IPS DF 4.7 (cell line): ENCODE measurements at regions not wholly inside any gene's neighbourhood (a gene's known extent, or its start where the extent isn't known, plus 50 kb on each side); places are given as distances from the start of the nearest gene placed in this dataset.
"Not testable (repeated sequence)": the region's sequence is repeated elsewhere in the genome, so short reads cannot be mapped to it uniquely, and the experiment has no call there.

ENCODE experiments used
- DNase-seq: peaks from one replicate; pipeline ENCODE4 v3.0.0-alpha.2; 2013; ENCODE audit warnings: low spot score; ENCODE audit errors: extremely low read depth

GRCh38 chr9:109665736-109666135 lies 114.3 kb upstream of the PALM2AKAP2 start:
- not testable (repeated sequence) for DNase-seq

- no peak for DNase-seq
Measured at GRCh38 chr9:109681301-109681700, 98.7 kb upstream of the PALM2AKAP2 start.

- DNase-seq, result no peak
Measured at GRCh38 chr9:109682227-109682626, 97.8 kb upstream of the PALM2AKAP2 start.

DNA sequence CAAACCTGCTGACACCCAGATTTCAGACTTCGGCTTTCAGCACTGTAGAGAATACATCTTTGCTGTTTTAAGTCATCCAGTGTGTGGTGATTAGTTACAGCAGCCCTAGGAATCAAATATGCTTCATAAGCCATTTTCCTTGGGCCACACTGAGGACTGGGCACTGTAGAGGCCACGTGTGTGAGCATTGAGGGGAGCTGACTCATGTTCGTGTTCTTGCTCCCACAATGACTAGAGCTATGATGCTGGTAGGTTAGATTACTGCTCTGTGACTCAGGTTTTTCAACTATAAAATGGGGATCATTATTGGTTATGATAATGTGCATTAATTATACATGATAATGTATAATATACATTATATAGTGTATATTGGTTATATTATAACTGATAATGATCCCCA lies 96.5 kb upstream of the PALM2AKAP2 start:
- DNase-seq, result no peak

DNA sequence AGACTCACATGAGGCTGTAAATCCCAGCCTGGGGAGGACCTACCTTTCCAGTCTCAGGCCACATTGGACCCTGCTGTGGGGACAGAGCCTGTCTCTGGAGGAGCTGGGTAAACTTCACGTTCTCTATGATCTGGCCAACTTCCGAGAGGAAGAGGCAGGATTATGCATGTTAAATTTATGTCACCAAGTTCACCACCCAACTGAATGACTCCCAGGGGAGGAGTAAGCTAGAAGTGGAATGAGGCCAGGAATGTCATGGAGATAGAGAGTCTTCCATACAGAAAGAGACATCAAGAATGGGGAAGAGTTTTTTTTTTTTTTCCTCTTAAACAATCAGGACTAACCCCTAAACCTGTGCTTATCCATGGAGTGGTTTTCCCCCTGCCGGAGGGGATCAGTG lies 90.3 kb upstream of the PALM2AKAP2 start:
- no peak for DNase-seq

GRCh38 chr9:109699019-109699418 lies 81.0 kb upstream of the PALM2AKAP2 start:
- DNase-seq, result no peak

DNA sequence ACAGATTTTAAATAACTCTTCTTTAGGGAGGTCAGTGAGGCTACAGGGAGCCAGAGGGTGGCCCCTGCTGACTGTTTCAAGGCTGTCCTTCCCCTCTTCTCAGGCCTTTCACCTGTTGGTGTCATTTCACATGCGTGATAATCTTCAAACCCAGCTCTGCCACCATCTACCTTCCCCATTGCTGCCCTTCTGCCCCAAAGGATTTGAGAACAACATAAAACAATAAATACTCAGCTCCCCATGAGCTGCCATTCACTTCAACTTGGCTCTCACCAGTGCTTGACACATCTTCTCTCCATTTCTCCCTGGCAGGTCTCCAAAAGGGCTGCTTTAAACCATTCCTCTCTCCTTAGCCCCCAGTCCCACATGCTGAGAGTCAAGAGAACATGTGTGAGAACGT lies 75.5 kb upstream of the PALM2AKAP2 start:
- no peak for DNase-seq

DNA sequence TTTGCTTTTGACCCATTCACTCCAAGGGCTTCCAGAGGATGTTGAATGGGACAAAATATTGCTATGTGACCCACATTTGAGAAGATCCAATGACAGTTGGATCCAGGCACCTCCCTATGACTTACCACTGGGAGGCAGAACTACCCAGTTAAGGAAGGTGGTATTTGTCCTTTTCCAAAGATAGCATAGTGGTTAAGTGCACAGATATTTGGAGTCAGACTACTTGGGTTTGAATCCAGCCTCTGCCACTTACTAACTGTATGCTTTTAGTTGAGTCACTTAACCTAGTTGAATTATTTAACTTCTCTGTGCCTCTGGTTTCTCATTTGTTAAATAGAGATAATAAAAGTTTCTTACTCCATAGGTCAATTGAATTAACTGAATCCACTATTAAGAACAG lies 74.5 kb upstream of the PALM2AKAP2 start:
- peak; percentile 44 for DNase-seq

- DNase-seq, result no peak
Measured at GRCh38 chr9:109707355-109707754, 72.6 kb upstream of the PALM2AKAP2 start.

DNA sequence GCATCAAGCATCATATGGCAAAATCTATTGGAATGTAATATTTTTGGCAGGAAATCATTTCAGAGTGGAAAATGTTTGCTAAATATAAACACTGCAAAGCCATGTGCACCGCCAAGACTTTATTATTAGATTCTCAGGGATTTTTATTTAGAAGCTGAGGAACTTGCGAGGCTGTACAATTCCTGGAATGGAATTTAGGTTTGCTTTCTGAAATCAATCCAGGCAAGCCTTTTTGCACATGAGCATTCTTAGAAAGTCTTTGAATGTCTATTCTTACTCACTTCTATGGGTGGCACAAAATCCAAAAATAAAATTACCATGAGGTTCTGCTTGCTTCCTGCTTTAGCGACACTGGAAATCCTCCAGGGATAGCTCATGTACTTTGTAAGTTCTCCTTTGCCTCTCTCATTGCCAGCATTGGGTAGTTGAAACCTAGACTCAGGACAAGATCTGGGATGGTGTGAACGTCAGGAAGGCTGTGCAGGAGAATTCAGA lies 71.5 kb upstream of the PALM2AKAP2 start:
- DNase-seq, result no peak

GRCh38 chr9:109709866-109710265 lies 70.1 kb upstream of the PALM2AKAP2 start:
- DNase-seq, result no peak

DNA sequence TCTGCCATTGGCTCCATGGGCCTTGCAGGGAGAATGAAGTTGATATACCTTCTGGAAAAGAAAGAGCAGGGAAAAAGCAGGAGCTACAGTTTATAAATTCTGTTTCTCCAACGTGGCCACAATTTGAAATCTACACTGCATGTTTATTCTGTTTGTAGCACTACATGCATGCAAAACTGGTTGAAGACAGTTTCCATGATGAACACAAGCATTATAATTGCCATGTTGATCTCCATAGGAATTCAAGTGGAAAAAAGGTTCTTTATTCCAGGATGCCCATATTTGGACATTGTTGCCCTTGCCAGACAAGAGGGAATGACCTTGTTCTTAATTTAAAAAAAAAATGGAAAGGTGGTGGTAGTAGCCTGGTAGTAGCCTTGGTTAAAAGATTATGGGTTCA lies 69.2 kb upstream of the PALM2AKAP2 start:
- no peak for DNase-seq

- DNase-seq, result no peak
Measured at GRCh38 chr9:109715344-109715743, 64.7 kb upstream of the PALM2AKAP2 start.

DNA sequence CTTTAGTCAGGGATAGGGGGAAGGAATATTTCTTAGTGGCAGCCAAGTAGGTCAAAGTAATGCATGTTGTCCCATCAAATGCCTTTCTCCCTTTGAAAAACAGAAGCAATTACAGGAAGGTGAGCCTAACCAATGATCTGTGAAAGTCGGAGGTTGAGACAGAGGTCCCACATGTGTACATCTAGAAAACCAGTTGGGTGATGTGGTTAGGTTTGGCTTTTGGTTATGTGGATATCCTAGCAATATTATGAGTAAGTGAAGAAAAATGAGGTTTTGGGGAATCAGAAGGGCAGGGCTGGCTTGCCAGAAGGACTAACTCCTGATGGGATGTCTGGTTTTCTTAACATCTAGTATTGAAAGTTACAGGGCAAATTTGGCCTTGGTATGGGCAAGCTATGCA lies 63.4 kb upstream of the PALM2AKAP2 start:
- DNase-seq, result no peak

- DNase-seq, result no peak
Measured at GRCh38 chr9:109717342-109717741, 62.7 kb upstream of the PALM2AKAP2 start.

- no peak for DNase-seq
Measured at GRCh38 chr9:109718861-109719260, 61.1 kb upstream of the PALM2AKAP2 start.

GRCh38 chr9:109721001-109721400 lies 59.0 kb upstream of the PALM2AKAP2 start:
- no peak for DNase-seq

- DNase-seq, result no peak
Measured at GRCh38 chr9:109722007-109722406, 58.0 kb upstream of the PALM2AKAP2 start.

GRCh38 chr9:109723781-109724180 lies 56.2 kb upstream of the PALM2AKAP2 start:
- no peak for DNase-seq

DNA sequence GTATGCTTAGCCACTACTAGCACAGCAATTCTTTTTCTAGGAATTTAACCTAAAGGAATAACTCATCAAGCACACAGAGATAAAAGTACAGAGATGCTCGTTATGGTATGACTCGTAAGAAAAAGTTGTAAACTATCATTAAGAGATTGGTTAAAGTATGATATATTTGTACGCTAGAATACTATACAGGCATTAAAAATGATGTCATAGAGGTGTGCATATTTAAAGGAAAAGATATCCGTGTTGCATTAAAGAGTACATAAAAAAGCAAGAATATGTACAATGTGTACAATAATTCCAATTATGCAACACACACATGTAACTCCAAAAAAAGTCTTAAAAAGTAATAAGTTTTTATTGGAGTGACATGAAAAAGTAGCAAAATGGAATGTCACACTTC lies 54.5 kb upstream of the PALM2AKAP2 start:
- no peak for DNase-seq

DNA sequence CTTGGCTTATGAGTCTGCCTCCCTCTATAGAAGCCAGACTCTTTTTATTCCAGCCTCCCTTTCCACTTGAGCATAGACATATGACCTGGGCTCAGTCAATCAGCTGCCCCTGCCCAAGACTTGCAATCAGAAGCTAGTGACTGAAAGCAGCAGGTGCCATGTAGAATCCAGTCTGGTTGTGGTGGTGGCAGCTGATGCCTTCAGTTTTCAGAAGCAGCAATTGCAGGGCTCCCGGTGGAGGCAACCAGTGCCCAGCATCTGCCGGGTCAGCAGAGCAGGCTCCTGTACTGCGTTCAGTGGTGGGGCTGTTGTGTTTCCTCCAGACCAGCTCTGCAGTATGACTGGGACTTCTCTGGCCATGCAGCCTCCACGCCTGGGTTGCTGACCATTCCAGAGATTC lies 53.9 kb upstream of the PALM2AKAP2 start:
- no peak for DNase-seq

GRCh38 chr9:109728686-109729300 lies 51.2 kb upstream of the PALM2AKAP2 start:
- no peak for DNase-seq

GRCh38 chr9:109729513-109729912 lies 50.5 kb upstream of the PALM2AKAP2 start:
- no peak for DNase-seq
